ENCODE measurements at regions not wholly inside any gene's neighbourhood (a gene's known extent, or its start where the extent isn't known, plus 50 kb on each side); places are given as distances from the start of the nearest gene placed in this dataset.

GRCh38 chr6:149252622-149253021 is 64.9 kb upstream of the TAB2 start:
- TF ChIP-seq CTCF (IDR thresholded peaks at IDR 0.05) (no peak), EZH2 (IDR thresholded peaks at IDR 0.05) (no peak), EZH2phosphoT487 (IDR thresholded peaks at IDR 0.05) (no peak)
